ENCODE measurements at regions not wholly inside any gene's neighbourhood (a gene's known extent, or its start where the extent isn't known, plus 50 kb on each side); places are given as distances from the start of the nearest gene placed in this dataset.

- no peak overlapping the region for H2AFZ ChIP-seq (ENCODE audit: low read length)
- H3K4me3 ChIP-seq (ENCODE audit: low read depth, low read length, poor library complexity, severe bottlenecking), result no peak overlapping the region
- no peaks in the 10 kb centered on the region for H3K79me2 ChIP-seq (ENCODE audit: insufficient read depth, low read depth, low read length)
- no peaks in the 10 kb centered on the region for H3K36me3 ChIP-seq (ENCODE audit: insufficient read depth, low read length)
- H3K4me2 ChIP-seq (ENCODE audit: low read length), result no peak overlapping the region
- no peaks in the 10 kb centered on the region for H3K9me3 ChIP-seq (ENCODE audit: low read length)
- no peaks in the 10 kb centered on the region for H3K4me1 ChIP-seq (ENCODE audit: insufficient read depth, low read length, poor library complexity, severe bottlenecking)
- TF ChIP-seq EZH2phosphoT487 (IDR thresholded peaks at IDR 0.05; ENCODE audit: borderline replicate concordance, low read depth, low read length) (no peak), CTCF (conservative IDR thresholded peaks at IDR 0.05; ENCODE audit: low read length) (no peak)
- no peak overlapping the region for H3K27ac ChIP-seq (ENCODE audit: low read depth, low read length, poor library complexity, severe bottlenecking)
- intact Hi-C loops (cut with micrococcal nuclease; ENCODE audit: unreplicated experiment), result no loop called here
- H4K20me1 ChIP-seq (ENCODE audit: insufficient read depth, low read length), result no peaks in the 10 kb centered on the region
- no peak for DNase-seq (ENCODE audit: low spot score)
- no peaks in the 10 kb centered on the region for H3K9me2 ChIP-seq (ENCODE audit: insufficient read depth, low read length)
- no TSS peak for BruUV-seq (replicated peaks)
- ChIA-PET CTCF (ENCODE audit: unreplicated experiment) (no interaction called here), POLR2A (no interaction called here)
These were observed 114.6 kb upstream of the KCNAB1 start for GRCh38 chr3:156005736-156006135.

GRCh38 chr3:156010829-156011228, 109.5 kb upstream of the KCNAB1 start:
- TF ChIP-seq CTCF (conservative IDR thresholded peaks at IDR 0.05; ENCODE audit: low read length) (peak; percentile 49), EZH2phosphoT487 (IDR thresholded peaks at IDR 0.05; ENCODE audit: borderline replicate concordance, low read depth, low read length) (no peak)
- Histone ChIP-seq H3K4me1 (ENCODE audit: insufficient read depth, low read length, poor library complexity, severe bottlenecking) (no peaks in the 10 kb centered on the region), H3K9me3 (ENCODE audit: low read length) (no peaks in the 10 kb centered on the region), H3K27ac (ENCODE audit: low read depth, low read length, poor library complexity, severe bottlenecking) (no peak overlapping the region), H2AFZ (ENCODE audit: low read length) (no peak overlapping the region), H3K4me2 (ENCODE audit: low read length) (no peak overlapping the region), H3K36me3 (ENCODE audit: insufficient read depth, low read length) (no peaks in the 10 kb centered on the region), H3K79me2 (ENCODE audit: insufficient read depth, low read depth, low read length) (no peaks in the 10 kb centered on the region), H3K4me3 (ENCODE audit: low read depth, low read length, poor library complexity, severe bottlenecking) (no peak overlapping the region), H4K20me1 (ENCODE audit: insufficient read depth, low read length) (no peaks in the 10 kb centered on the region), H3K9me2 (ENCODE audit: insufficient read depth, low read length) (no peaks in the 10 kb centered on the region)
- no TSS peak for BruUV-seq (replicated peaks)
- POLR2A ChIA-PET, result no interaction called here
- CTCF ChIA-PET (ENCODE audit: unreplicated experiment), result no interaction called here
- intact Hi-C loops (cut with micrococcal nuclease; ENCODE audit: unreplicated experiment), result no loop called here
- no peak for DNase-seq (ENCODE audit: low spot score)

GRCh38 chr3:156014489-156014888, 105.9 kb upstream of the KCNAB1 start:
- TF ChIP-seq CTCF (conservative IDR thresholded peaks at IDR 0.05; ENCODE audit: low read length) (no peak), EZH2phosphoT487 (IDR thresholded peaks at IDR 0.05; ENCODE audit: borderline replicate concordance, low read depth, low read length) (no peak)
- Histone ChIP-seq H3K27ac (ENCODE audit: low read depth, low read length, poor library complexity, severe bottlenecking) (no peak overlapping the region), H3K4me1 (ENCODE audit: insufficient read depth, low read length, poor library complexity, severe bottlenecking) (no peaks in the 10 kb centered on the region), H3K9me3 (ENCODE audit: low read length) (no peaks in the 10 kb centered on the region), H2AFZ (ENCODE audit: low read length) (no peak overlapping the region), H4K20me1 (ENCODE audit: insufficient read depth, low read length) (no peaks in the 10 kb centered on the region), H3K4me2 (ENCODE audit: low read length) (no peak overlapping the region), H3K36me3 (ENCODE audit: insufficient read depth, low read length) (no peaks in the 10 kb centered on the region), H3K9me2 (ENCODE audit: insufficient read depth, low read length) (no peaks in the 10 kb centered on the region), H3K79me2 (ENCODE audit: insufficient read depth, low read depth, low read length) (no peaks in the 10 kb centered on the region), H3K4me3 (ENCODE audit: low read depth, low read length, poor library complexity, severe bottlenecking) (no peak overlapping the region)
- ChIA-PET CTCF (ENCODE audit: unreplicated experiment) (no interaction called here), POLR2A (no interaction called here)
- BruUV-seq (replicated peaks), result no TSS peak
- no peak for DNase-seq (ENCODE audit: low spot score)
- intact Hi-C loops (cut with micrococcal nuclease; ENCODE audit: unreplicated experiment), result no loop called here

All from OCI-LY7 (cell line).